Body of pancreas (tissue), 4 donors: ENCODE measurements at regions not wholly inside any gene's neighbourhood (a gene's known extent, or its start where the extent isn't known, plus 50 kb on each side); places are given as distances from the start of the nearest gene placed in this dataset.

Source experiments
- ATAC-seq: fragments of 150-250 bp; one replicate; pipeline ENCODE4 v1.9.1; 2016
- DNase-seq, 4 donors: peaks; one replicate each; pipeline ENCODE4 v3.0.0-alpha.2; 2019
- H3K27ac ChIP-seq, 4 donors: fragments of 200-600 bp; sonication (generic); 1 replicate in 3 of 4; 2 replicates in 1 of 4; pipeline versions ENCODE4 v1.5.1 to v1.6.1; 2016 to 2019; ENCODE audit warnings: mild to moderate bottlenecking in 1 of 4, mixed read lengths in 1 of 4, moderate library complexity in 1 of 4
- H3K27me3 ChIP-seq, 2 donors: fragments of 200-600 bp; sonication (generic); one replicate each; pipeline ENCODE4 v1.6.0; 2016; ENCODE audit warnings: mild to moderate bottlenecking in 1 of 2
- H3K36me3 ChIP-seq, 2 donors: fragments of 200-600 bp; sonication (generic); replicated peaks in 1 of 2; 2 replicates each; pipeline ENCODE4 v1.5.1; 2016; ENCODE audit warnings: low read depth in 2 of 2; ENCODE audit not compliant: insufficient read depth in 1 of 2
- H3K4me1 ChIP-seq: fragments of 200-600 bp; sonication (generic); one replicate; pipeline ENCODE4 v1.6.0; 2016
- H3K4me3 ChIP-seq, 2 donors: fragments of 200-600 bp; sonication (generic); 1 replicate in 1 of 2; 2 replicates in 1 of 2; pipeline ENCODE4 v1.5.1; 2016 to 2019
- H3K9me3 ChIP-seq, 3 donors: fragments of 200-600 bp; sonication (generic); 1 replicate in 2 of 3; 2 replicates in 1 of 3; pipeline ENCODE4 v1.5.1; 2016
- CTCF ChIP-seq, 7 experiments: fragments of 450-650 bp in 4 of 7; fragments of 200-600 bp in 3 of 7; sonication (generic) in 3 of 7; IDR thresholded peaks; one replicate each; pipeline ENCODE4 v1.5.1; 2016 to 2019; ENCODE audit warnings: antibody characterized with exemption in 7 of 7
- POLR2A ChIP-seq, 3 donors: fragments of 450-650 bp; IDR thresholded peaks; one replicate each; pipeline ENCODE4 v1.6.1; 2016; ENCODE audit warnings: antibody characterized with exemption in 3 of 3, mild to moderate bottlenecking in 2 of 3
- WGBS, 2 donors: methylation state at CpG; one replicate each; pipeline ENCODE4 v1.1.5; 2017; 5-methylcytosine and 5-hydroxymethylcytosine counted together
- intact Hi-C: fragments of 100-400 bp; cut with DNase I; formaldehyde crosslinking; loops from one replicate; pipeline ENCODE4 v1.15.1; 2023

- TF ChIP-seq POLR2A (IDR thresholded peaks at IDR 0.05) (no peak), CTCF (IDR thresholded peaks at IDR 0.05) (no peak)
- Histone ChIP-seq H3K4me3 (no peak overlapping the region), H3K27ac (no peak overlapping the region), H3K4me1 (no peaks in the 10 kb centered on the region), H3K9me3 (no peaks in the 10 kb centered on the region), H3K27me3 (no peaks in the 10 kb centered on the region), H3K36me3 (no peaks in the 10 kb centered on the region)
- ATAC-seq (no peak), DNase-seq (no peak)
- WGBS, 2 donors = 54 to 58% methylated on average over 2 to 5 of the region's 5 CpGs
- intact Hi-C loops = no loop called here
Observed at GRCh38 chr14:48792376-48793024, 793.7 kb downstream of the RPS29 start.

GRCh38 chr14:48788771-48789170, 797.4 kb downstream of the RPS29 start:
- intact Hi-C loops = no loop called here
- H3K4me3 ChIP-seq = no peak overlapping the region
- DNase-seq (no peak), ATAC-seq (no peak)
- no peak for TF ChIP-seq POLR2A (IDR thresholded peaks at IDR 0.05)
- TF ChIP-seq CTCF (IDR thresholded peaks at IDR 0.05) = no peak
- H3K36me3 ChIP-seq = no peaks in the 10 kb centered on the region
- no peaks in the 10 kb centered on the region for H3K9me3 ChIP-seq
- WGBS, 2 donors = 36 to 41% methylated on average over 2 of the region's 2 CpGs
- H3K4me1 ChIP-seq = no peaks in the 10 kb centered on the region
- H3K27ac ChIP-seq = no peak overlapping the region
- H3K27me3 ChIP-seq = no peaks in the 10 kb centered on the region

- H3K4me1 ChIP-seq = no peaks in the 10 kb centered on the region
- 21 to 23% methylated on average over 2 of the region's 2 CpGs for WGBS, 2 donors
- H3K36me3 ChIP-seq = no peaks in the 10 kb centered on the region
- intact Hi-C loops = no loop called here
- H3K4me3 ChIP-seq = no peak overlapping the region
- no peak overlapping the region for H3K27ac ChIP-seq
- H3K27me3 ChIP-seq = no peaks in the 10 kb centered on the region
- DNase-seq (no peak), ATAC-seq (no peak)
- H3K9me3 ChIP-seq = no peaks in the 10 kb centered on the region
- TF ChIP-seq POLR2A (IDR thresholded peaks at IDR 0.05) (no peak), CTCF (IDR thresholded peaks at IDR 0.05) (no peak)
Observed at GRCh38 chr14:48786498-48786897, 799.7 kb downstream of the RPS29 start.

GRCh38 chr14:48771717-48772116, 814.5 kb downstream of the RPS29 start:
- intact Hi-C loops = no loop called here
- Histone ChIP-seq H3K4me3 (no peak overlapping the region), H3K9me3 (no peaks in the 10 kb centered on the region), H3K27me3 (no peaks in the 10 kb centered on the region), H3K4me1 (no peaks in the 10 kb centered on the region), H3K27ac (no peak overlapping the region), H3K36me3 (no peaks in the 10 kb centered on the region)
- 18 to 22% methylated on average over 1 of the region's 1 CpG for WGBS, 2 donors
- TF ChIP-seq CTCF (IDR thresholded peaks at IDR 0.05) (no peak), POLR2A (IDR thresholded peaks at IDR 0.05) (no peak)
- no peak for DNase-seq
- no peak for ATAC-seq

- TF ChIP-seq POLR2A (IDR thresholded peaks at IDR 0.05) (no peak), CTCF (IDR thresholded peaks at IDR 0.05) (no peak)
- intact Hi-C loops = no loop called here
- no peaks in the 10 kb centered on the region for H3K4me1 ChIP-seq
Observed at GRCh38 chr14:48751293-48751692, 834.9 kb downstream of the RPS29 start.

More at GRCh38 chr14:48751293-48751692, 834.9 kb downstream of the RPS29 start:
- no peak overlapping the region for H3K4me3 ChIP-seq
- DNase-seq (no peak), ATAC-seq (no peak)
- no peaks in the 10 kb centered on the region for H3K27me3 ChIP-seq
- H3K9me3 ChIP-seq = peaks cover 0 to 5% (median 0%) of the 10 kb centered on the region in 3 donors
- H3K27ac ChIP-seq = no peak overlapping the region
- no peaks in the 10 kb centered on the region for H3K36me3 ChIP-seq
